Panc1 (cell line): ENCODE measurements at regions not wholly inside any gene's neighbourhood (a gene's known extent, or its start where the extent isn't known, plus 50 kb on each side); places are given as distances from the start of the nearest gene placed in this dataset.

Experiments used
- CTCF ChIP-seq: fragments of 450-650 bp; IDR thresholded peaks from 2 replicates; pipeline ENCODE4 v1.5.1; 2017; ENCODE audit warnings: mild to moderate bottlenecking
- POLR2AphosphoS5 ChIP-seq: IDR thresholded peaks from 2 replicates; pipeline ENCODE4 v1.6.1; 2012; ENCODE audit warnings: mild to moderate bottlenecking, low read depth, low read length, moderate library complexity
- REST ChIP-seq, 2 experiments: IDR thresholded peaks; 2 replicates each; pipeline ENCODE4 v1.6.1; 2011 to 2012; ENCODE audit warnings: low read depth in 2 of 2, control low read depth in 1 of 2, low read length in 1 of 2, mild to moderate bottlenecking in 1 of 2, moderate library complexity in 1 of 2; ENCODE audit not compliant: insufficient read depth in 1 of 2
- SIN3A ChIP-seq: IDR thresholded peaks from 2 replicates; pipeline ENCODE4 v1.6.1; 2012; ENCODE audit warnings: low read depth, mild to moderate bottlenecking, low read length, moderate library complexity, borderline replicate concordance; ENCODE audit not compliant: insufficient read depth
- TCF7L2 ChIP-seq: IDR thresholded peaks from 2 replicates; pipeline ENCODE4 v1.6.1; 2011; ENCODE audit warnings: mild to moderate bottlenecking, low read depth, low read length, inconsistent platforms

- TF ChIP-seq CTCF: no peak
- TF ChIP-seq REST (IDR thresholded peaks at IDR 0.05; ENCODE audit: insufficient read depth in 1 of 2, low read depth in 2 of 2, low read length in 1 of 2): no peak
- TF ChIP-seq POLR2AphosphoS5: no peak
- TF ChIP-seq SIN3A: no peak
- no peak for TF ChIP-seq TCF7L2
Observed at GRCh38 chr5:124285071-124285470, 461.4 kb downstream of the ZNF608 start.
